Astrocyte of the spinal cord (primary cell): ENCODE measurements at regions not wholly inside any gene's neighbourhood (a gene's known extent, or its start where the extent isn't known, plus 50 kb on each side); places are given as distances from the start of the nearest gene placed in this dataset.

Experiments used
- DNase-seq: peaks from one replicate; pipeline ENCODE4 v3.0.0; 2011; ENCODE audit warnings: low read depth, low spot score
- H3K4me3 ChIP-seq: 2 replicates; pipeline ENCODE4 v1.5.1; 2011; ENCODE audit warnings: low read depth, mild to moderate bottlenecking, low read length, moderate library complexity
- in situ Hi-C: cut with HindIII; loops from 2 replicates; pipeline ENCODE4 v1.10.0; 2017; ENCODE audit warnings: low sequenced_read_pairs
- TF ChIP-seq, protein P1 (sequence below): IDR thresholded peaks from 2 replicates; pipeline ENCODE4 v1.5.1; 2012; ENCODE audit warnings: low read depth, mild to moderate bottlenecking, low read length, inconsistent platforms

DNA sequence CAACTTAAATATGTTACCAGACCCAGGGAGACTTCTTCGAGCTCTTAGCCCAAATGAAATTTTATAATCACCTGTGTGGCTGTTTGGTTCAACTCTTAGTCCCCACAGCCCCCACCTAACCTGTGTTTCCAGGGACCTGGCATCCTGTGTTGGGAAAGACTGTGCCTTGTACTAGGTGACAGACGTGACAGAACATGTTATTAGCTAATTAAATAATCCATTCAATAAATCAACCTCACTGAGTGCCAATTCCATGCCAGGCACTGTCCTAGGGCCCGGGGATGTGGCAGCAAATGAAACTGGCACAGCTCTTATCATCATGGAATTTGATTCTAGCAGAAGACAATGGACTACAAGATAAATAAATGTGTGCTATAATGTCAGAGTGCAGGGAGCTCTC lies 431.9 kb downstream of the MIAT start:
- in situ Hi-C loops: no loop called here
- no peak overlapping the region for H3K4me3 ChIP-seq
- no peak for DNase-seq
- TF ChIP-seq, protein P1, sequence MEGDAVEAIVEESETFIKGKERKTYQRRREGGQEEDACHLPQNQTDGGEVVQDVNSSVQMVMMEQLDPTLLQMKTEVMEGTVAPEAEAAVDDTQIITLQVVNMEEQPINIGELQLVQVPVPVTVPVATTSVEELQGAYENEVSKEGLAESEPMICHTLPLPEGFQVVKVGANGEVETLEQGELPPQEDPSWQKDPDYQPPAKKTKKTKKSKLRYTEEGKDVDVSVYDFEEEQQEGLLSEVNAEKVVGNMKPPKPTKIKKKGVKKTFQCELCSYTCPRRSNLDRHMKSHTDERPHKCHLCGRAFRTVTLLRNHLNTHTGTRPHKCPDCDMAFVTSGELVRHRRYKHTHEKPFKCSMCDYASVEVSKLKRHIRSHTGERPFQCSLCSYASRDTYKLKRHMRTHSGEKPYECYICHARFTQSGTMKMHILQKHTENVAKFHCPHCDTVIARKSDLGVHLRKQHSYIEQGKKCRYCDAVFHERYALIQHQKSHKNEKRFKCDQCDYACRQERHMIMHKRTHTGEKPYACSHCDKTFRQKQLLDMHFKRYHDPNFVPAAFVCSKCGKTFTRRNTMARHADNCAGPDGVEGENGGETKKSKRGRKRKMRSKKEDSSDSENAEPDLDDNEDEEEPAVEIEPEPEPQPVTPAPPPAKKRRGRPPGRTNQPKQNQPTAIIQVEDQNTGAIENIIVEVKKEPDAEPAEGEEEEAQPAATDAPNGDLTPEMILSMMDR: no peak

DNA sequence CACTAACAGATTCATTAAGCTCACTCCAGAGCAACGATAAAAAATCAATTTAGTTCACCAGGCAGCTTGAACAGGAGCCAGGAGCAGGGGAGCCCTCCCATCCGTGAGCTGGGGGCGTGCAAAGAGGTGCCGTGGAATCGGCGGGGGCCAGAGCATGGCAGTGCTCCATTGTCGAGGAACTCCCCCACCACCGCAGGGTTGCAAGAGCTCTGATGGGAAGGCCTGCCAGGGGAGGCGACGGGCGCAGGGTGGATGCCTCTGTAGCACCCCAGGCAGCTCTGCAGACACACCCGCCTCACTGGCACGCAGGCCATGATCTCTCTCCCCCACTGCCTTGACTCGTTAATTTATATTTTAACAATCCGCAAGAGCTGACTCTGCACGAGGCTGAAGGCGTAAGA lies 433.2 kb downstream of the MIAT start:
- TF ChIP-seq, protein P1: no peak
- DNase-seq: no peak
- H3K4me3 ChIP-seq: no peak overlapping the region
- in situ Hi-C loops: no loop called here

DNA sequence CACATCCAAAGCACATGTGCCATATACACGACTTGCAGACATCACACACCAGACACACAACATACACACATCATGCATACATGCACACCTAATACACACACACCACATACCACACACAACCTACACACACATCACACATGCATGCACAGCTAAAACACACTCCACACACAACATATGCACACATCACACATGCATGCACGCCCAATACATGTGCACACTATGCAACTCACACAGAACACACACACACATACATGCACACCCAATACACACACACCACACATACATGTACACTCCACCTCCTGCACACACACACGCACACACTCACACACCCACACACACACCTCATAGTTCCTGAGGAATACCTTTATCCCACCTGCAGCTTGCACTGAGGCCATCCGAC lies 436.0 kb downstream of the MIAT start:
- DNase-seq: no peak
- no peak overlapping the region for H3K4me3 ChIP-seq
- in situ Hi-C loops: no loop called here
- TF ChIP-seq, protein P1: no peak

DNA sequence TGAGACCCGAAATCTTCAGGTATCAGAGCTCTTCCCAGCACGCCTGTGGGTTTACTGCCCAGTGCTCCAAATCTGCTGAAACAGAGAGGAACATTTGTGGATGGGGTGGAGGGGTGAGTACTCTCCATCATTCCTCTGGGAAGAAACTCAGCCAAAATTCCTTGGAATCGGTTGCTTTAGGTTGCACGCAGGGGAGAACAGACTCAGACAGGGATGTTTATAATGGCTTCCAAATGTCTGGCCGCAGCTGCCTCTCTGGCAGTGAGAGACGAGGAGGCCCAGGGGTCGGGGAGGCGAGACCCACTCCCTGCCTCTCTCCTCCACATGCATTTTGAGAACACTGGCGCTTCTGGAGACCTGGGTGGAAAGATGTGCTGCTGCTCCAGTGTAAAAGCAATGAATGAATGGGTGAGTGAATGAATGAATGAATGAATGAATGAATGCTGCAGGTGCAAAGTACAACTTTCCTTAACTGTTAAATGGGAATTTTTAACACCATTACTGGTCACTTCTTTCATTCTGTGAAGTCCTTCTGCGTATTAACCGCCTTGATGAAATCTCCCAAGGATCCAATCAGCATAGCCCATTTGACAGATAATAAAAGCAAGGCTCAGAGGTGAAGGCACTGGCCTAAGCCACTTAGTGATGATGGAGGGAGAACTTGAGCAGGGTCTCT lies 437.4 kb downstream of the MIAT start:
- TF ChIP-seq, protein P1: no peak
- in situ Hi-C loops: no loop called here
- H3K4me3 ChIP-seq: no peak overlapping the region
- DNase-seq: peak; percentile 9

GRCh38 chr22:27097506-27097905 lies 440.1 kb downstream of the MIAT start:
- in situ Hi-C loops: no loop called here
- no peak for DNase-seq
- TF ChIP-seq, protein P1: no peak
- H3K4me3 ChIP-seq: no peak overlapping the region

DNA sequence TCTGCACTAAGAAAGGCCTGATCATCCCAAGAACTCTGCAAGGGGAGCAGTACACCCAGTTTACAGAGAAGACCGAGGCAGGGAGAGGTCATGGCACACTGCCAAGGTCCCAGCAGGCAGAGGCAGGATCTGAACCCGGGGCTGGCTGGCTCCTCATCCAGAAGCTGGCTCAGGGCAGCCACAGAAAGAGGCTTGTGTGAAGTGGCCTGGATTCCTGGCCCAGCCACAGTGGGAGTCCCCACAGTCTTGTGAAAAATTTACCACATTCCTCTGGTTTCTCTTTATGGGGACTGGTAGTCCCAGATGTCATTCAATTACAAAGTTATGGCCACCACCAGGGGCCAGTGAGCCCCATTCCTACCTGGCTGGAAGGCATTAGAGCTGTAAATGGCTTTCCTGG lies 440.5 kb downstream of the MIAT start:
- H3K4me3 ChIP-seq: no peak overlapping the region
- in situ Hi-C loops: no loop called here
- peak; percentile 33 for DNase-seq
- TF ChIP-seq, protein P1: no peak
